Mucosa of stomach (tissue), 1 donor: ENCODE measurements at regions not wholly inside any gene's neighbourhood (a gene's known extent, or its start where the extent isn't known, plus 50 kb on each side); places are given as distances from the start of the nearest gene placed in this dataset.

Experiments
- H3K27me3 ChIP-seq: one replicate; pipeline ENCODE4 v1.7.0; 2013; ENCODE audit warnings: mild to moderate bottlenecking, low read length; ENCODE audit not compliant: control insufficient read depth, insufficient read depth
- H3K36me3 ChIP-seq: one replicate; pipeline ENCODE4 v1.7.0; 2013; ENCODE audit warnings: low read length; ENCODE audit not compliant: control insufficient read depth, insufficient read depth
- H3K4me1 ChIP-seq: one replicate; pipeline ENCODE4 v1.7.0; 2013; ENCODE audit warnings: mild to moderate bottlenecking, low read length; ENCODE audit not compliant: control insufficient read depth, insufficient read depth
- H3K4me3 ChIP-seq: one replicate; pipeline ENCODE4 v1.7.0; 2013; ENCODE audit warnings: low read length
- H3K9ac ChIP-seq: one replicate; pipeline ENCODE4 v1.7.0; 2013; ENCODE audit warnings: mild to moderate bottlenecking, low read length, moderate library complexity
- H3K9me3 ChIP-seq: one replicate; pipeline ENCODE4 v1.7.0; 2013; ENCODE audit warnings: mild to moderate bottlenecking, low read length, moderate library complexity; ENCODE audit not compliant: control insufficient read depth
- donor health status: Pancreatic carcinoma.

DNA sequence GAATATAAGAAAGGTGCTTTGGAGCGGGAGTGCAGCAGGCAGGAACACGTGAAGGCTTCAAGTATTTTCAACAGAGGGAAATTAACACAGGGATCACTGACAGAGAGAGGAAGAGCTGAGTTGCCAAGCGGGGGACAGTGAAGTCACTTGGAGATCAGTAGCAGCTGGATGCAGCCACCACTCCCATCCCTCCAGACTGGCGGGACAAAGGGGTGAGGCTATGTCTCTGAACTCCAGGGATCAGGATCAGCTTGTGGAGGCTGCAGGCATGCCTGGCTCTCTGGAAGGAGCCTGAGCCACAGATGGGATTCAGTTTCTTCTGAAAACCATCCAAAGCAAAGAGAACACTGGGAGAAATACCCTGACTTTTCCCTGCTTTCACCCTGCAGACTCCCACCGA, 113.7 kb upstream of the IRX3 start:
- Histone ChIP-seq H3K36me3 (no peaks in the 10 kb centered on the region), H3K9ac (no peak overlapping the region), H3K4me1 (no peaks in the 10 kb centered on the region), H3K27me3 (no peaks in the 10 kb centered on the region), H3K9me3 (no peaks in the 10 kb centered on the region), H3K4me3 (no peak overlapping the region)

DNA sequence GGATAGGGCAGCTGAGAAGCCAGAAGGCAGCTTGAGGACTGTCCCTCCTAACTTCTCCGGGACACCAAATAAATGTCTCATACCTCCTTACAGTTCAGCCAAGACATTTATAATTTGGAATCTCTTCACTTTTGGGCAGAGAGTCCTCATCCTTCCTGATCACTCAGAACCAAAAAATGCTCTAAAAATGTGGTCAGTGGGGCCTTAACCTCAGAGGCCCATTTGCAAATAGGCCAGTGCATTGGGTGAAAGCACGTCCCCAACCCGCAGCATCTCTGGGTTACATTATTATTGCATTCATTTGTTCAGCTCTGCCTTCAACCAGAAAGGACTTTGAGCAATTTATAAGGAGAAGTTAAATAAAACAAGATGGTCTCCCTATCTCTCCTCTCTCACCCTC, 112.4 kb upstream of the IRX3 start:
- no peaks in the 10 kb centered on the region for H3K9me3 ChIP-seq
- no peaks in the 10 kb centered on the region for H3K36me3 ChIP-seq
- H3K4me3 ChIP-seq, result no peak overlapping the region
- H3K27me3 ChIP-seq, result no peaks in the 10 kb centered on the region
- H3K9ac ChIP-seq, result no peak overlapping the region
- no peaks in the 10 kb centered on the region for H3K4me1 ChIP-seq

DNA sequence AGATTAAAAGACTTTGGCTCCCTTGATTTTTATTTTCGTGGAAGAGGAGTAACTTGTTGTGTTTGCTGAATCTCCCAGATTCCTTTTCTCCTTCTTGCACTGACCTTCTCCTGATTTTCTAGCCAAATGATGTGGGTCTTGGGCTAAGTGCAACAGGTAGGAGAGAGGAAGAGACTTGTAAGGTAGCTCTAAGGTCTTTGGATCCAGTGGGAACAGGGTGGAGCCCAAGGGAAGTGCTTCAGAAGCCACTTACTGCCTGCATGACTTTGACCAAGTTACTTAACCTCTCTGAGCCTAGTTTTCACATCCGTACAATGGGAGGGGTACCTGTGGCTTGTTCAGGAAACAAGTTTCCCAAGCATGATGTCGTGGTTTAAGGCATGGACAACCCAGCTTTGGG, 111.3 kb upstream of the IRX3 start:
- Histone ChIP-seq H3K27me3 (no peaks in the 10 kb centered on the region), H3K36me3 (no peaks in the 10 kb centered on the region), H3K4me1 (no peaks in the 10 kb centered on the region), H3K9ac (no peak overlapping the region), H3K9me3 (no peaks in the 10 kb centered on the region), H3K4me3 (no peak overlapping the region)

DNA sequence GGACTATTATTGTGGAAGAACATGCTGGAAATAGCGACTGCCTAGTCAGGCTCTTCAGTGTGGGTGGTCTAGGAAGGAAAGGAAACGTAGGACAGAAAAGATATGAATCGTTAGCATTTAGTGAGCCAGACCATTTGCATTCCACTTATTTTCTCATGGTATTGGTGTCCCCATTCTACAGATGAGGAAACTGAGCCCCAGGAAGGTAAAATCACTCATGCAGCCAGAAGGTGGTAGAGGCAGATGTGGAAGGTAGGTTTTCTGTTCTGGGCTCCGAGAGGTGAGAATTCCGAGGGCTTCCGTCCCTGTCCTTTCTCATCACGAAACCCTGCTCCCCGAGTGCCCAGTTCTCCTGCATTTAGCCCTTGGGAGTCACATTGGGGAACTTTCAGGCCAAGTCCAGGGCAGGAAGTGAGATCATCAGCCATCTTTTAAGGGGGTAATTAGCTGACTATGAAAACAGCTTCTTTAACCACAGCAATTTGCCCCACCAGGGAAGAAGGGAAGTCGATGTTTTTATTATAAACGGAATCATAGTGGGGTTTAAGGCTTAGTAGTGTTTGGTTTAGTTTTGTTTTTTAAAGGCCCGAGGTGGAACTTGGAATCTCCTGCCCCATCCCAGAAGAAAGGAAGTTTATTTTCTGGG, 110.7 kb upstream of the IRX3 start:
- no peaks in the 10 kb centered on the region for H3K27me3 ChIP-seq
- no peak overlapping the region for H3K4me3 ChIP-seq
- no peaks in the 10 kb centered on the region for H3K9me3 ChIP-seq
- no peaks in the 10 kb centered on the region for H3K4me1 ChIP-seq
- H3K36me3 ChIP-seq, result no peaks in the 10 kb centered on the region
- no peak overlapping the region for H3K9ac ChIP-seq

DNA sequence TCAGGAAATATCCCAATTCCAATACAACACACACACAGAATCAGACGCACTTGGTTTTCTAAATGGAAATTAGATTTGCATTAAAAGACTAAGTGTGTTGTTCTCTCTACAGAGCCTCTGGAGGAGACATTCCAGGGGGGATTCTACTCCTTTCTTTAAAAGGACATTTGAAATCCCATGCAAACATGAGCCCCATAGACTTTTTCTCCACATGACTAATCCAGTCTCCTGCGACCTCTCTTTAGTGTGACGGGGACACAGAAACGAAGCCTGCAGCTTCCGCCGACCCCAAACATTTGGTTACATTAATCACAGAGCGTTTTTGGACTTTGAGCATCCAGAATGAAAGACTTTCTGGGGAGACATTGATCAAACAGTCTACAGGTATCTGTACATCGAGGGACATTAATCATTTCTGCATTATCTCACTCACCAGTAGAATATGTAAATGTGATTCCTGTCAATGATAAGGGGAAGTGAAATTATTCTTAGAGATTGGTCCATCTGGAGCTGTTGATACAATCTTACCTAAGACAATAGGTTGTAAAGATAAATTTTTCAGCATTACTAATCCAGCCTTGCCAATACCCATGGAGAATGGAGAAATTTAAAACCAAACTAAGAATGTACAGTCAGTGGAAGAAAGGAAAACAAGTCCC, 103.4 kb upstream of the IRX3 start:
- no peaks in the 10 kb centered on the region for H3K9me3 ChIP-seq
- no peaks in the 10 kb centered on the region for H3K27me3 ChIP-seq
- H3K36me3 ChIP-seq, result no peaks in the 10 kb centered on the region
- no peak overlapping the region for H3K4me3 ChIP-seq
- no peaks in the 10 kb centered on the region for H3K4me1 ChIP-seq
- no peak overlapping the region for H3K9ac ChIP-seq

DNA sequence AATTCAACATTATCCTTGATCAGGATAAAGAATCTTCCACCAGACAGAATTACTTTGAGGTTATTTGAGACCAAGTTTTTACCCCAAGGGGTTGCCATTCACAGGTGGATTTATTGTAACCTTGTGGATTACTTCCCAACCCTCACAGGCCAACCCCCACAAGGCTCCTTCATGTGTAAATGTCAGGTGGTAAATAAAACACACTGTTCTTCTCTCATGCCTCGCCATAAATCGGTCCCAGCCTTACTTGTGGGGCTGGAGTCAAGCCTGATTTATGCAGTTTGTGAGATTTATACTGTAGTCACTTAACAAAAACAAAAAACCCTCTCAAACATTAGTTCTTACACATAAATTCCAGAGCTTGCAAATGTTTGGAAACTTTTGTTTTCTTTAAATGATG, 98.6 kb upstream of the IRX3 start:
- Histone ChIP-seq H3K36me3 (no peaks in the 10 kb centered on the region), H3K4me3 (no peak overlapping the region), H3K27me3 (peaks cover 4% of the 10 kb centered on the region), H3K9me3 (no peaks in the 10 kb centered on the region), H3K4me1 (no peaks in the 10 kb centered on the region), H3K9ac (no peak overlapping the region)

DNA sequence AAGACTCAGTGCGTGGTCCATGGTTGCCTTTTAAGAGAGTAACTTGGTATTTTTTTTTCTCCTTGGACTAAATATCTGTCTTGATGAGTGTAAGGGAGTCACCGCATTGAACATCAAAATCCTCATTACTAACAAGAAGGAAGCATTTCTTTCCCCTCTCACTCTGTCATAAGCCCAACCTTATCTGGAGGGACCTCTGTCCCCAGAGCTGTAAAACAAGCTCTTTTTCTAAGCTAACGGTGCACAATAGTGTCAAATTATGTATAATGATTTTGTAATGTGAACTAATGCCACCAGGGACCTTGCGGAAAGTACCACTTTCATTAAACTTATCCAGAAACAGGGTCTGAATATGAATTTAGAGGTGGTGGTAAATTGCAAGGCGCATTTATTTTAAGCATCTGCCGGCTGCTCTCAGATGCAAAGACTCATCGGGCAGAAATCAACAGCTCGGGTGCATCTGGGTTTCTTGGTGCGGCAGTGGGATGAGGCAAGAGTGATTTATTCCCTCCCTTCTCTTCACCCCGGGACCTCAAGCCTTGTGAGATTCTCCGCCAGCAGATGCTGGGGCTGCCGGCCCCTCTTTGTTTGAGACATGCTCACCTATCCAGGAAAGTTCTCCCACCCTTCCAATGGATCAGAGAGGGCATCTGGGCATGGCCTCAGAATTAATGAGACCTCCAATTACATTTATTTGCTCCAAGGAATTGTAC, 95.2 kb upstream of the IRX3 start:
- no peaks in the 10 kb centered on the region for H3K36me3 ChIP-seq
- peaks cover 4% of the 10 kb centered on the region for H3K27me3 ChIP-seq
- no peak overlapping the region for H3K9ac ChIP-seq
- no peaks in the 10 kb centered on the region for H3K9me3 ChIP-seq
- H3K4me3 ChIP-seq, result no peak overlapping the region
- no peaks in the 10 kb centered on the region for H3K4me1 ChIP-seq

DNA sequence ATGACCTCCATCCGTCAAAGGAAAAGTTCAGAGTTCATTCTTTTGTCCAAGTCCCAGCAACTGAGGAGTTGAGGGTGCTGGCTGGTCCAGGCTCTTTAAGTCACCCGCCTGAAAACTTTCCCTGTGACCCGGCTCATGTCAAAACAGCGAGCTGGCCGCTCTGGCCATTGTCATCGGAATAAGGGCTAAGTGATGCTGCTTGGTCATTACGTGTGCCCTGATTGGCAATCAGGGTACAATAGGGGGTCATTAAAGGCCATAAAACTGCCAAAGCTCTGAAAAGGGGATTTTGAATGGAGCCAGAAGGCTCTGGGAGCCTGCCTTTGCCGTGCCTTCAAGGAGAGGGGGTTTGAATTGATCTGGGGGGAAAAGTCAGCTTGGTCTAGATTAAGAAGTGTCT, 88.5 kb upstream of the IRX3 start:
- Histone ChIP-seq H3K36me3 (no peaks in the 10 kb centered on the region), H3K27me3 (no peaks in the 10 kb centered on the region), H3K9ac (no peak overlapping the region), H3K4me1 (peaks cover 10% of the 10 kb centered on the region), H3K9me3 (no peaks in the 10 kb centered on the region), H3K4me3 (no peak overlapping the region)

DNA sequence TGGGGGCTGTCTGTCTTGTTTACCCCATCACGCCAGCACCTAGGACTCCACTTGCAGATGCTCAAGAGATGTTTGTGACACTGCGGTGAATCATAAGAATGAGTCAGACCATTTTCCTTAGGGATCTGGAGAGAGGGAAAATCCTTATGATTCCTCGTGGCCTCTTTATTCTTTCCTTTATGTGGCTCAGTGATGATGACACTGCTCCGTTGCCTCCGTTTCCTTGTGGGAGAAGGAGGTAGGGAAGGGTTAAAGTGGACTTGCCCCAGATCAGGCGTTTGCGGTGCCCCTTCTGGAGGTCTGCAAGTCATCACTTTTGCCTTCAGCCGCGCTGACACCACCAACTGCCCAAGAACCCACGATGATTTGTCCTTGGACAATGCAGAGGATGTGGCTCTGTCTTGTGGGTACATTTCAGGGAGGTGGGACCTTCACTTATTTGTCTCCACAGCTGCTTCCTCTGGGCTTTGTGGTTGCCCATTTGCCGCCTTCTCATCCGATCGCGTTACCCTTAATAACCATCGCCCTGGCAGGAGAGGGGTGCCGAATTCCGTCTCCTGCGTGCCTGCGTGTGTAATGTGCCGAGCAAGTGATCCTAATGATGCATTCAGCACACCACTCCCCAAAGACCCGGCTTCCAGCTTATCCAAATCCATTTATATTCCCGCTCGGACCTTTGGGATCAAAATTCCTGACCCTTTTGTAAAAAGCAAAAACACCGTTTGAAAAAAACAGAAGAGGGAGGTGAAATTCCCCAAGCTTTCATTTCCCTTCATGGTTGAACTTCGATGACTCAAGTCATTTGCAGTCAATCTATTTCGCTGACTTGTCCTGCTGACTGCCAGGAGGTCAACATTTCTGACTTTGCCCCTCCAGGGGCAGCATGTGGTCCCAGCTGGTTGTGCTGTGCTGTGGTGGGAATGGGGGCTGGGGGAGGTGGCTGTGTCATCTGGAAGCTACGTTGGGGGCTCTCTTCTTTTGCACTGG, 87.2 kb upstream of the IRX3 start:
- Histone ChIP-seq H3K27me3 (peaks cover 7% of the 10 kb centered on the region), H3K9ac (no peak overlapping the region), H3K4me1 (peaks cover 10% of the 10 kb centered on the region), H3K9me3 (no peaks in the 10 kb centered on the region), H3K4me3 (no peak overlapping the region), H3K36me3 (no peaks in the 10 kb centered on the region)

DNA sequence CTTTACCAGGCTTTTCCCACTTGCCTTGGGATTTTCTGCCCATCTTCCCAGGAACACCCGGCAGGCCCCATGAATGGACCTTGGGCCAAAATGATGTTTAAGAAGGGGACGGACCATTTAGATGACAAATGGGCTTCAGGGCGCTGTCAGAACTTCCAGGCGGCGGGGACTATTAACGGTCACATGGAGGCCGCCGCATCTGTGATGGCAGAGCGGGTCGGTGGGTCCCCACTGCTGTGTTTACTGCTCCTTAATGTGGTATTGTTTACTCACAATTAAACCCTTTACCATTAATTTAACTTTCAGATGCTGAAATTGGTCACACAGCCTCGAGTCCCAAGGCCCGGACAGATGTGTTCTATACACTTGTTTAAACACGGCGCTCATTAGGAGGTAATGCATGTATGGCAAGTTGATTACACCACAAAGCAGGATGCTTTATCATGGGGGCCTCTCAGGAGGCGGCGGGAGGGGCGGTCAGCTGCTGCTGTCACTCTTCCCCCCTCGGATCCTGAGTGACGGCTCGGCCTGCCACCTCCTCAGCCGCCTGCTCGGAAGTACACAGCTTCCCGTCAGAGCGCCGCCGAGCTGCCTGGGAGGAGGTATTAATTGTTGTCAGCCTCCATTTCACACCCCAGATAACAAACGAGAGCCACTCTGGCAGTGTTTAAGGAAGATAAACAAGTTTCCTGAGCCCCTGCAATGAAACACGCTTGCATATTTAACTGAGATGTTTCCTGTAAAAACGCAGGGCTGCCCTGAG, 83.9 kb upstream of the IRX3 start:
- Histone ChIP-seq H3K27me3 (peaks cover 7% of the 10 kb centered on the region), H3K9me3 (no peaks in the 10 kb centered on the region), H3K4me3 (no peak overlapping the region), H3K9ac (no peak overlapping the region), H3K36me3 (no peaks in the 10 kb centered on the region), H3K4me1 (peaks cover 10% of the 10 kb centered on the region)

DNA sequence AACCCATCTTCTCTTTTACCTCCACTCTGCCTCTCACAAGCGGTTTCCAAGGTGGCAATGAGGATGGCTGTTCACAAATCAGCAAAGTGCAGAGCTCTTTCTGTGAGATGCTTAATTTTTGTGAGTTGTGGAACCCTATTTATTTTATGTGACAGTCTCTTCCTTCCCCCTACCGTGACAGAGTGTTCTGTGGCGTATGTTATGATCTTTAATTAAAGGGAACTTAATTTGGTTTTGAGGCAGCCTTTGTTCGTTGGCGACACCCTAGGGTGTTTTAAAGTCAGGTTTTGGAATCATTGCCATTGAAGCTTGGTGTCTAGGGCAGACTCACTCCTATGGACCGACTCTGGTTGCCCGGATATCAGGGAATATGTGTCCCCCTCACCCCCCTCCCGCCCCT, 83.3 kb upstream of the IRX3 start:
- Histone ChIP-seq H3K4me3 (no peak overlapping the region), H3K9me3 (no peaks in the 10 kb centered on the region), H3K9ac (no peak overlapping the region), H3K4me1 (peaks cover 10% of the 10 kb centered on the region), H3K27me3 (peaks cover 7% of the 10 kb centered on the region), H3K36me3 (no peaks in the 10 kb centered on the region)
